DMS114 treated with DMSO at 0.1 percent for 48 hours (cell line): ENCODE measurements at regions not wholly inside any gene's neighbourhood (a gene's known extent, or its start where the extent isn't known, plus 50 kb on each side); places are given as distances from the start of the nearest gene placed in this dataset.
"Not testable (repeated sequence)": the region's sequence is repeated elsewhere in the genome, so short reads cannot be mapped to it uniquely, and the experiment has no call there.

ENCODE experiments used
- DNase-seq: peaks from one replicate; lab custom pipeline; 2025; ENCODE audit not compliant: unreplicated experiment; lab: John Stamatoyannopoulos, UW

DNA sequence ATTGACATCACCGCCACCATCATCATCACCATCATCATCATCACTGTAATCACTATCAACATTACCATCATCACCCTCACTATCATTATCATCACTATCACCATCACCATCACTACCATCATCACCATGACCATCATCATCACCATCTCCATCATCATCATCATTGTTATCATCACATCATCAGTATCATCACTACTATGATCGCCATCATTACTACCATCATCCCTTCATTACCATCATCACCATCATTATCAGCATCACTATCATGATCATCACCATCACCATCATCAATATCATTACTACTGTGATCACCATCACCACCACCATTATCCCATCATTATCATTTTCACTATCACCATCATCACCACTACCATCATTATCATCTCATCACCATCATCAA is 368.3 kb downstream of the SEC14L1 start:
- no peak for DNase-seq

DNA sequence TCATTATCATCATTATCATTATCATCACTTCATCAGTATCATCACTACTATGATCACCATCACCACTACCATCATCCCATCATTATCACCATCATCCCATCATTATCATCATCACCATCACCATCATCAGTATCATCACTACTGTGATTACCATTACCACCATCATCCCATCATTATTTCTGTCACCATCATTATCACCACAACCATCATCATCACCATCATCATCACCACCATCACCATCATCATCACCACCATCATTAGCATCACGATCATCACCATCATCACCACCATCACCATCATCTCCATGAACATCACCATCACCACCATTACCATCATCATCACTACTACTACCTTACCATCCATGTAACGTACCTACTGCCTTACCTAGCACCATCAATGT is 368.8 kb downstream of the SEC14L1 start:
- no peak for DNase-seq

DNA sequence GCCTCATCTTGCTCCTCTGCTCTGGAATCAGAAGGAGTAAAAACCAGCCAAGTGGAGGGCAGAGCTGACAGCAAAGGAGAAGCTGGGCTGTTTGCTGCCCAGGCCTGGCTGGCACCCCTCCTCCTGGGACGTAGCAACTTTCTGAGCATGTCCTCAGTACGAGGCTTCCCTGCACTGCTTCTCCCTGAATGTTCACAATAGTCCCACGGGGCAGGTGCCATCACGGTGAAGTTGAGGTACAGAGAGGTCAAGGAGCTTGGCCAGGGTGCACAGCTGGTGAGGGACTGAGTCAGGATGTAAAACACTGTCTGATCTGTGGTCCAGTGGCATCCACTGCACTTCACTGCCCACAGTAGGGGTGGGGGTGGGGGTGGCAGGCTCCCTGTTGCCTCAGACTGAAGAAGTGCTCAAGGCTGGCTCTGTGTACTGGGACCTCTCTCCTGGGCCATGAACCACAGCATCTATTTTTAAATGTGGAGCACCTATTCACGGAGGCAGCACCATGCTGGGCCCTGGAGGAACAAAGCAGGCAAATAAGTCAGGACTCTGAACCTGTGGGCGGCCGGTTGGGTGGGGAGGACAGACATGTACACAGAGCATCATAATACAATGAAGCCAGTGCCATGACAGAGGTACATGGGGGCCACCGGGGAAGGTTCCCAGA is 369.5 kb downstream of the SEC14L1 start:
- DNase-seq: no peak

DNA sequence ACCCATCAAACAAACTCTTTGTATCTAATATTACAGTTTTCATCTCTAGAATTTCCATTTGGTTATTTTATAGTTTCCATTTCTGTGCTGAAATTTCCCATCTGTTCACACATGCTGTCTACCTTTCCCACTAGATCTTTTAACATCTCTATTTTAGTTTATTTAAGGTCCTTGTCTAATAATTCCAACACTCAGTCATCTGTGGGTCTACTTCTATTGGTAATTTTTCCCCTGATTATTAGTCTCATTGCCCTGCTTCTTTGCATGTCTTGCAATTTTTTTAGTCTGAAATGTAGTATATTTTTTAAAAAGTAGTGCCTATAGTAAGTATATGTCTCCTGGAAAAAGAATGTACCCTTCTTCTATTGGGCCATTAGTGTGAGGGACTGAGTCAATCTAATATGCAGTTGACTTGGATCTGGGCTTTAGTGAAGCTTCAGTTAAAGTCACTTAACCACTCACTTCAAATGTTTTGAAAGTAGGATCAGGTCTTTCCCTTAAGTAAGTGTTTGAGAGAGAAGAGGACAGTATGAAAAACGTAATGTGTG is 370.8 kb downstream of the SEC14L1 start:
- no peak for DNase-seq

DNA sequence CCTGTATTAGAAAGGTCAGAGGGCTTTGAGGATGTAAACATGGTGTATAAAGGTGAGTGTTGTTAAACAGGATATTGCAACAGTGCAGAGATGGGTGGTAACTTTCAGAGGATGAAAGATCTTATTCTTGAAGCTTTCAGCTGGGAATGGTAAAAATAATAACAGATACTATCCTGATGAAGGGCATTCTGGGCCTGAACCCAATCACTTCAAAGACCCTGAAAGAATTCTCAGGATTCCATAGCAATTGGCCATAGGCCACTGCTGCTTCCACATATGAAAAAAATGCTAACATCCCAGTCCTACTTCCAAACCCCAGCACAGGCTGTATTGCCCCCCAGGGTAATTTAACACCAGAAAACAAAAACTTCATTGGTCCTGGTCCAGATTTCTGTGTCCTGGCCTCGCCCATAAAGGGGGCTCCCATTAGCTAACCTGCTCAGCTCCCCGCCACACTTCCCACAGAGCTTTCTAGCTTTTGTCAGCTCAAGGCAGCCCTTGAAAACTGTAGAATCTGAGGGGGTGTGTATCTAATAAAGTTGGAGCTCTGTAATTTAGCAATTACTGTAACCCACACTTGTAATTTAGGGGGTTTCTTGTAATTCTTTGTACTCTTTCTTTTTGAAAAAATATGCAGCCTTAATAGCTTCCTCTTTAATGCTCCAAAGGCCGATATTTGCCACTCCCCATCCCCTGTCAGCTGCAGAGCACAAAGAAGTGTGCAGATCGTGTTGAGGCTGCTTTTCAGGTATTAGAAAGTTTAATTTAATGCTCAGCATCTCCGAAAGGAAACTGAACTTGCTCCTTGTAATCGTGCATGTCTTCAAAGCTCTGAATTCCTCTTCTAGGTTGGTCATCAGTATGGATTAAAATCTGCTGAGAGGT is 371.5 kb downstream of the SEC14L1 start:
- DNase-seq: no peak

DNA sequence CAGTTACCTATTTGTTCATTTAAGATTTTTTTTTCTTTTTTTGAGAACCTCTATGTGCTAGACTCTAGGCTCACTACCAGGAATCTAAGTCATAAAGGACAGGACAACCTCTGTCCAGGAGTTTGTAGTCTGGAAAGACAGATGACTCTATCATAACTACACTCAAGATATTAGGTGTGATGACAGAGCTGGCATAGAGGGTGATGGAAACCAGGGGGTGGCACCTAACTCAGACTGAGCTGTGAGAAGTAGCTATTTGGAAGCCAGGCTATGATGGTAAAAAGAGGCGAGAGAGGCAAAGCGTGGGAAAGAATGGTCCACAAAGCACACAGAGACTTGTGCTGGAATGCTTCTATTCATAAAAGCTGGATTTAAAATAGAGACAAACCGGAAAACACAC is 372.3 kb downstream of the SEC14L1 start:
- DNase-seq: no peak

DNA sequence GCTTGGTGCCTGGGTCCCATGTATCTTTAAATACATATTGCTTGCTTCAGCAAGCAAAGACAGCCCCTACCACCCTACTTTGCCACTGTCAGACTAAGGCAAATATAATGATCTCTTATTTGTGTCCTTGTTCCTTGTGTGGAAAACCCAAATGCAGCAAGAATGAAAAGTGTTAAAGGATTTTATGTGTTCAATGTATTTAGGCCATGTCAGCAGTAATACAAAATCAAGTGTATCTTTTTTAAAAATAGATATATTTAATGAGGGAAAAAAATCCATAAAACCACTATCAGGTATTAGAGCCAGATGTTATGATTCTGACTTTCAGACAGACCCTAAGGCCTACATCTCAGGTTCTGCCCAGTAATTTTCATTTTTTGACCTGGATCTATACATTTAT is 374.5 kb downstream of the SEC14L1 start:
- DNase-seq: no peak

DNA sequence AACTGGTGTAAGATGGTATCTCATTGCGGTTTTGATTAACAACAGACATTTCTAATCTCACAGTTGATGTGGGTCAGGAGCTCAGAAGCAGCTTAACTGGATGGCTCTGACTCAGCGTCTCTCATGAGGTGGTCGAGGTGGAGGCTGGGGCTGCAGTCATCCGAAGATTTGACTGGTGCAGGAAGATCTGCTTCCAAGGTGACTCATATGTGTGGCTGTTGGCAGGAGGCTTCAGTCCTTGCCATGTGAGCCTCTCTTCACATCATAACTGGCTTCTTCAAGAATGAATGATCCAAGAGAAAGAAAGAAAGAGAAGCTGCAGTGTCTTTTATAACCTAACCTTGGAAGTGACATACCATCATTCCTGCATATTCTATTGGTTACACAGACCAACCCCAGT is 376.1 kb downstream of the SEC14L1 start:
- no peak for DNase-seq

DNA sequence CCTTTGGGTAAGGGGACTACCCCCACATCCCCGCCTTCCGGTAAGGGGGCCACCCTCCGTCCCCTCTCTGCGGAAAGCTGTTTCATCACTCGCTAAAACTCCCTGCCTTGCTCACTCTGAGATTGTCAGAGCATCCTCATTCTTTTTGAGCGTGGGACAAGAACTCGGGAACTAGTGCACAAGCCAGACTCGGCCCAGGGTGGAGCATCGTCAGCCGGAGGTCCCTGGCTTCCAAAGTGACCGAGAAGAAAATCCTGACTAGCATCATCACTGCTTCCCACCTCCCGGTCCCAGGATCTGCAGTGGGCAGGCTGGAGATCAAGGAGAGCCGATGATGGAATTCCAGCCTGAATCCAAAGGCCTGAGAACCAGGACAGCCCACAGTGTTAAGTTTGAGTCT is 380.3 kb downstream of the SEC14L1 start:
- no peak for DNase-seq

DNA sequence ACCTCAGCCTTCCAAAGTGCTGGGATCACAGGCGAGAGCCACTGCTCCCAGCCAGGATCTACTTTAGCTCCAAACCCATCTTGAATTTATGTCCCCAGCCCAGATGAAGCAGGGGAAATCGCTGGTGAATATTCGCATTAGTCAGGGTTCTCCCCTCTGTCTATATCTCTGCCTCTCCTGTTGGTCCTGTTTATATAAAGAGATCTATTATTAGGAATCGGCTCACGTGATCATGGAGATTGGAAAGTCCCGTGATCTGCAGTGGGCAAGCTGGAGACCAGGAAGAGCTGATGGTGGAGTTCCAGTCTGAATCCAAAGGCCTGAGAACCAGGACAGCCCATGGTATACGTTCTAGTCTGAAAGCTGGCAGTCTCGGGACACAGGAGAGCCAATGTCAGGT is 382.8 kb downstream of the SEC14L1 start:
- no peak for DNase-seq

DNA sequence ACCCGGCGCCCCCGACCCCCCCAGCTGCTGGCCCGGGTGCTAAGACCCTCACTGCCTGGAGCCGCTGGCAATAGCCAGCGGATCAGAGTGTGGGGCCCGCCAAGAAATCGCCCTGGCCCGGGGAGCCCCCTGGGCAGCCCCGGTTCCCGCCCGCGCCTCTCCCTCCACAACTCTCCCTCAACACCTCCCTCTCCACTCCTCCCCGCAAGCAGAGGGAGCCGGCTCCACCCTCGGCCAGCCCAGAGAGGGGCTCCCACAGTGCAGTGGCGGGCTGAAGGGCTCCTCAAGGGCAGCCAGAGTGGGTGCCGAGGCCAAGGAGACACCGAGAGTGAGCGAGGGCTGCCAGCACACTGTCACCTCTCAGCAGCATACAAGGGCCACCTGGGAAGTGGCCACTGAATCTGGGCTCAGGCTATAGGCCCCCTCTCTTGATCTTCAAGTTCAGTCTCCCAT is 385.5 kb downstream of the SEC14L1 start:
- DNase-seq: no peak

DNA sequence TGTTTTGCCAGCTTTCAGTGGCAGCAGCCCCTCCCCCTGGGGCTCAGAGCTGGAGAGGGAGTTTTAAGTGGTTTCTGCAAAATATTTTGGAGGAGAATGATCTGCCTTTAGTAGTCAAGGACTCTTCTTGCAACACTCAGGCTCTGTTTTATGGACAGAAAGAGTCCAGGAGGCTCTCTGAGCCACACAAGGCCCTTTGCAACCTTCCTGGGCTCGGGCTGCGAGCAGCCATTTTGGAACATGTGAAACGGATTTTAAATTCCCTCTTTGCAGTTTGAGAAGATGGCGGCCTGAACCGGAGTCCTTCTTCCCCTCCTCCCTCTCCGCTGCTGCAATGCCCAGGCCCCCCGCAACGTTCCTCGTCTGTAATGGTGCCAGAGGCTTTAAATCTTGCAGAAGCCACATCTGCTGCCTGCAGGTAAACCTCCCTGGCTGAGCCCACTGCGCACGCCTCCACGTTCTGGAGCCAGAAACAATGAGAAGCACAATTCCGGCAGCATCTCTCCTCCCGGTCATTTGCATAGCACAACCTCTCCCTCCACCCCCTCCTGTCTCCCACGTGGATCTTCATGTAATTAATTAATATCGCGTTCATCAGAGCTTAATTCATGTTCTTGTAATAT is 386.1 kb downstream of the SEC14L1 start:
- DNase-seq: no peak

DNA sequence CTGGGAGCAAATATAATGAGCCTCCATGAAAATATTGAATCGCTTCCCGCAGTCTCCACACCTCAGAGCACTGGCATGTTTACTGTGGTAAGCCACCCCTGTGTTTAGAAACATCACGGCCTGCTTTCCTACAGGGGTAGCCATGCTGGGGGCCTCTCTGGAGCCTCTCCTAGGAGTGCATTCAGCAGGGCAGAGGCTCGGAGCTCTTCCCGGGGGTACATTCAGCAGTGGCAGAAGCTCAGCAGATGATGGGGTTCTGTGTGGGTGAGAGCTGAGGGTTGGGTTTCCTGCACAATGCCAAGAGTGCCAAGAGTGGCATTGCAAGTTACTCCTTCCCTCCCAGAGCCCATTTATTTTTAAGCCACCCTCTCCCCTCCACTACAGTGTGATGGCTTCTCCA is 386.6 kb downstream of the SEC14L1 start:
- DNase-seq: no peak

DNA sequence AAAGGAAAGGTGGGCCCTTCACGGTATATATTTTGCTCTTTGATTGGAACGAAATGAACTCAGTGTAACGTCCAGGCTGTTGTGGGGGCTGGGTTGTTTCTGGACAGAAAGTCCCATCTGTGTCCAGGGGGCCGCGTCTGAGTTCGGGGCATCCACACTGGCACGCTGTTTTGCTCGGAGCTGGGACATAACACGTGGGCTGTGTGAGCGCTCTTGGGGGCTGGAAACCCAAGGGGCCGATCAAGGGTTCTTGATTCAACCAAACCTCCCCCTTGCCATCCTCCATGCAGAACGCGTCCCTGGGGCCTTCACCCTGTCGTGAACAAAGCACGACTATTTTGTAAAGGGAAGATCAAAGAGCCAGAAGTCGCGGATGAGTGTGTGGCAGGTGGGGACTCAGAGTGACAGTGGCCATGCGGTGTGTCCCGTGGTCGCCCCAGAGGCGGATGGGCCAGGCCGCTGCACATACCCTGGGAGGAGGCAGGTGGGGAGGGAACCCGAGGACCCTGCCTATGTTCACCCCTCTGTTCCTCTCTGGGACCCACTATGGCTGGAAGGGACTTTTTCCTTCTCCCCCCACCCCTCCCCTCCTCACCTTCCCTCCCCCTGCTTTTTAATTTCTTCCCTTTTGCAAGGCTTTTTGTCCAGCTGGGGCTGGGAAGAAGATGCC is 387.2 kb downstream of the SEC14L1 start:
- DNase-seq: no peak

DNA sequence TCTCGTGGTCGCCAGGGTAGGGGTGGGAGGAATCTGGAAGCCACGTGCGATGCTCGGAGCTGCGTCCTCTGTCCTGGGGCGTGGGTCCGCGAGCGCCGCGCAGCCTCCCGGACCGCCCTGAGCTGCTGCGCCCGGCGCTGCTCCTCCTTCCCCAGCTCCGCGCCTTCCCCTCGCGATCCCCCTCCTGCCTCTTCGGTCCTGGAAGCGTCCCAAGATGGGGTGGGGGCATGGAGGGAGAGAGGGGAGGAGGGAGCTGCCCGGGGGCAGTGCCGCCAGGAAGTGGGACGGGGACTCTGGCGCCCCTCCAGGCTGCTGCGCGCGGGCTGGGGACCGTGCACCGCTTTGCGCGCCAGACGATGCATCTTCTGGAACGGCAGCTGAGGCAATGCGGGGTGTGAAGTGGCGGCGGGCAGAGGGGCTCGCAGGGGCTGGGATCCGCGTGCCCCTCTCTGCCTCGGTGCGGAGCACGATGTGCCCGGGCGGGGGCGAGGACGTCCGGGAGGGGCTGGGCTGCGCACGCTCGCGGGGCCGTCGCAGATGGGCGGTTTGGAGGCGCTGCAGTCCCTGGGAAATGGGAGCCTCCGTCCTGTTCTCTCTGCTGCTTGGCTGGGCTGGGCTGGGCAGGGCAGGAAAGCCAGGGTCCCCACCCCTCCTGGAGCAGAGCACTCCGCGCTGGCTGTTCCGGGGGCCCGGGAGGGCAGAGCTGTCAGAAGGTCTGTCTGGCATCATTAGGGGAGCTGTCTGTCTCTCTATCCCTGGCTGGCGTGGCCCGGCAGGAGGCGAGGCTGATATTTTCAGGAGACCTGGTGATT is 388.0 kb downstream of the SEC14L1 start:
- DNase-seq: peak; percentile 34

DNA sequence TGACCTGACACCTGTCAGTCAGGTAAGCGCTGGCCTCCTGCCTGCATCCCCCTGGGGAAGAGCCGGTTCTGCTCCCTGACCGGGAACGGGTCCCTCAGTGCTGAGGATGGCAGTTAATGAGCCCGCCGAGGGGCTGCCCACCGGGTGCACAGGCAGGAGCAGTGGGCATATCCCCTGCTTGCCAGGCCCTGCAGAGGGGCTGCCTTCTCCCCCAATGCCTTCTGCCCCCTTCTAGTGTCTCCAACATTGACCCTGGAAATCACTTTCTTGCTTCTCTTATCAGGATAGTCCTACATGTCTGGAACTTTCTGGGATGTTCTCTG is 388.5 kb downstream of the SEC14L1 start:
- no peak for DNase-seq

DNA sequence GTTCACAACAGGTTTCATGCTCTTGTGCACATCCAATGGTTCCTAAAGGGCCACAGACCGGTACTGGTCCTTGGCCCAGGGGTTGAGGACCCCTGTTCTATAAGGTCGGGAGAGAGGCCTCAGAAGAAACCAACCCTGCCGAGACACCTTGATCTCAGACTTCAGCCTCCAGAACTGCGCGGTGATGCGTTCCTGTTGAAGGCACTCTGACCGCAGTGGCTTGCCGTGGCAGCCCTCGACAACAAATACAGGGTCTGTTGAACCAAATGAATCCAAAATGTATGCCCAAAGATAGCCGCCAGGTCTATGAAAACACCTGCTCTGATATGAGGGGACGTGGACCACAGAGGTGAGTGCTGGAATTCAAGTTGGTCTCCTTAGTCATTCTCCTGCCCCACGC is 389.8 kb downstream of the SEC14L1 start:
- DNase-seq: no peak

DNA sequence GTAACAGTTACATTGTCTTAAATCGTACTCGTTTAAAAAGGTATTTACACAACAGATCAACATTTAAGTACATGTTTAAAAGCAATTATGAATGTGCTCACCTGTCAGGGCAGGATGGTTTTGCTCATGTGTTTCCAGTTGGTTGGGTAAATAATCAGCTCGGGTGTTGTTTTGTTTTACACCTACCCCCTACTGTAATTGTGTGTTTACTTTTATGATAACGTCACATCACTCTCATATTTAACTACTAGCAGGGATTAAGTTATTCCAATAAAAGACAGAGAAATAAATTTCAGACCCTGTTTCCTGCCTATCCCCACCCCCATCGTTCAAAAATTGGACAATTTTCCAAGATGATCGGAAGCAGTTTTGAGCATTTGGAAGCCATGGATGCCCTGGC is 390.2 kb downstream of the SEC14L1 start:
- DNase-seq: no peak

DNA sequence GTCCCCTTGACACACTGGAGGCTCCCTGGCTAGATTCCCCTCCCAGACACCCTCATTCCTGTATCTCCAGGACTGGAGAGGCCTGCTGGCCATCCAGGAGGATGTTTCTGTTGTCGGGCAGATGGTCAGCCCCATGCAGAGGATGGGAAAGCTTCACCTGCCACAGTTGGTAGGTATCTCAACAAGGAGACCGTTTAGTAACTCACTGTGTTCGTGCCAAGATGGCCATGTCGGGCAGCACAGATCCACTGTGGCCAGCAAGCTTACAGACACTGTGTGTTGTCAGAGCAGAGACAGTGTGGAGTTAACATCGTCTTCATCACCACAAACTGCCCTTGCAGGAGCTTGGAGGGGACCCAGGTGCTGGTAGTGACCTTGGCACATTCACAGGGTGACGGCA is 390.9 kb downstream of the SEC14L1 start:
- DNase-seq: no peak

DNA sequence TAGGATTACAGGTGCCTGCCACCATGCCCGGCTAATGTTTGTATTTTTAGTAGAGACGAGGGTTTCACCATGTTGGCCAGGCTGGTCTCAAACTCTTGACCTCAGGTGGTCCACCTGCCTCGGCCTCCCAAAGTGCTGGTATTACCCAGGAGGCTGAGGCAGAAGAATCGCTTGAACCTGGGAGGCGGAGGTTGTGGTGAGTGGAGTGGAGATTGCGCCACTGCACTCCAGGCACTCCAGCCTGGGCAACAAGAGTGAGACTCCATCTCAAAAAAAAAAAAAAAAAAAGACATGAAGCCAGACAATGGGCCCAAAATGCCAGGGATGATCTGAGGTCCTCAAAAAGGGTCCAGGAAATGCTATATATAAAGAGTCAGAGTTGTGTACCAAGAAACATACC is 392.9 kb downstream of the SEC14L1 start:
- DNase-seq: not testable (repeated sequence)

DNA sequence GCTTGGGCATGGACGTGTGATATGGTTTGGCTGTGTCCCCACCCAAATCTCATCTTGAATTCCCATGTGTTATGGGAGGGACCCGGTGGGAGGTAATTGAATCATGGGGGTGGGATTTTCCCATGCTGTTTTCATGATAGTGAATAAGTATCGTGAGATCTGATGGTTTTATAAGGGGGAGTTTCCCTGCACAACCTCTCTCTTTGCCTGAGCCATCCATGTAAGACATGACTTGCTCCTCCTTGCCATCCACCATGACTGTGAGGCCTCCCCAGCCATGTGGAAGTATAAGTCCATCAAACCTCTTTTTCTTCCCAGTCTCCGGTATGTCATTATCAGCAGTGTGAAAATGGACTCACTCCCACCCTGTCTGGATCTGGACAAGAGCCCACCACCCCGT is 393.4 kb downstream of the SEC14L1 start:
- DNase-seq: no peak
